Stimulated activated CD8-positive, alpha-beta memory T cell treated with anti-CD3 and anti-CD28 coated beads, Interleukin-2, amount 100 ng/mL, for 1 hour (primary cell): ENCODE measurements at regions not wholly inside any gene's neighbourhood (a gene's known extent, or its start where the extent isn't known, plus 50 kb on each side); places are given as distances from the start of the nearest gene placed in this dataset.

Experiments
- DNase-seq, 2 donors: peaks; one replicate each; pipeline ENCODE4 v3.0.0-alpha.2; 2020; ENCODE audit warnings: low read depth in 2 of 2

DNA sequence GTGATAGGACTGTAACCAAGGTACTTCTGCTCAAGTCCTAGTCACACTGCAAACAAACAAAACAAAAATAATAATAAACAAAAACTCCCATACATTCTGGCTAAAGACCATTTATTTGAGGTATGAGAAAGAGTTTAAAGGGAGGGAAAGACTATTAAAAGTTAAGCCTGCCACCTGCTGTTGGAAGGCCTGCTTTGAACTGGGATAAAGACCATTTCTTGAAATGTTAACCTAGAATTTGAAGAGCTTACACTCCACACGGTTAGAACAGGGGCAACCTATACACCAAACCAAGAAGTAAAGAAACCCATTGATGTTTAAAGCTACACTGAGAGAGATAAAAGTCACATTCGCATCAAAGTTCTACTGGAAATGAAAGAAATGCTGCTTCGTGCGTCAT is 548.7 kb upstream of the DIPK2B start:
- no peak for DNase-seq

GRCh38 chrX:45748369-45748774 is 547.7 kb upstream of the DIPK2B start:
- no peak for DNase-seq

- DNase-seq, result no peak
These were observed 547.2 kb upstream of the DIPK2B start for GRCh38 chrX:45747905-45748304.

GRCh38 chrX:45745479-45745878 is 544.8 kb upstream of the DIPK2B start:
- no peak for DNase-seq

GRCh38 chrX:45743906-45744625 is 543.4 kb upstream of the DIPK2B start:
- DNase-seq, result no peak

GRCh38 chrX:45743081-45743533 is 542.4 kb upstream of the DIPK2B start:
- DNase-seq, result no peak

DNA sequence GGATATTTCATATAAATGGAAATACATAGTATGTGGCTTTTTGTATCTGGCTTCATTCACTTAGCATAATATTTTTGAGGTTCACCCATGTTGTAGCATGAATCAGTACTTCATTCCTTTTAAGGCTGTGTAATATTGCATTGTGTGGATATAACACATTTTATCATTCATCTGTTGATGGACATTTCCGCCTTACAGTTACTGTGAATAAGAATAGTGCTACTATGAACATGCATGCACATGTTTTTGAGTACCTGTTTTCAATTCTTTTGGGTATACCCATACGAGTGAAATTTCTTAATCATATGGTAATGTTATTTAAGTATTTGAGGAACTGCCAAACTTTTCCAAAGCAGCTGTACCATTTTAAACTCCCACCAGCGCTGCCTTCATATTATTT is 539.6 kb upstream of the DIPK2B start:
- DNase-seq, result no peak

DNA sequence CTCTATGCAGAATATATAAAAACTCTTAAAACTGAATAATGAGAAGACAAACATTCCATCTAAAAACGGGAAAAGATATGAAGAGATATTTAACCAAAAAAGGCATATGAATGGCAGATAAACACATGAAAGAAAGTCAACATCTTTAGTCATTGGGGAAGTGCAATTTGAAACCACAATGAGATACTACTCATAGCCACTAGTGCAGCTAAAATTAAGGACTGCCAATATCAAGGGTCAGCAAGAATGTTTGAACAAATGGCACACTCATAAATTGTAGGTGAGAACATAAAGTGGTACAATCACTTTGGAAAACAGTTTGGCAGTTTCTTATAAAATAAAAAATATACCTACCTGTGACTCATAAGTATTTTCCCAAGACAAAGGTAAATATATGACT is 534.9 kb upstream of the DIPK2B start:
- DNase-seq, result no peak

- no peak for DNase-seq
These were observed 530.8 kb upstream of the DIPK2B start for GRCh38 chrX:45731448-45731847.

DNA sequence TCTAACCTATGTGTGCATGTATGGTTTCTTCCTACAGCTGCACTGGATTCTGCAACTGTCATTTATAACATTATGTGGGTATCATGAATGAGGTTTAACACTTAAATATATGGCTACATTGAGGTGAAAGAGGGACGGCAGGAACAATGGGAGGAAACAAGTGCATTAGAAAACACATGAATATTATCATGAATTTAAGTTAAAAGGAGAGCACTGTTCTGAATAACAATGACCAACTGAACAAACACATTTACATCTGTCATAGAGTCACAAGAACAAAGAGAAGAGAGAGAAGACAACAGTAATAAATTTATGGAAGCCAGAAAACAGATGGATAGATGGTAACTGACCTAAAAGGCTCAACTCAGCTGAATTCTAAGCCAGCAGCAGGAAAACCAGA is 527.1 kb upstream of the DIPK2B start:
- DNase-seq, result no peak

GRCh38 chrX:45722471-45722870 is 521.8 kb upstream of the DIPK2B start:
- no peak for DNase-seq

GRCh38 chrX:45719751-45720501 is 519.2 kb upstream of the DIPK2B start:
- DNase-seq, result no peak

- no peak for DNase-seq
These were observed 518.0 kb upstream of the DIPK2B start for GRCh38 chrX:45718676-45719075.

DNA sequence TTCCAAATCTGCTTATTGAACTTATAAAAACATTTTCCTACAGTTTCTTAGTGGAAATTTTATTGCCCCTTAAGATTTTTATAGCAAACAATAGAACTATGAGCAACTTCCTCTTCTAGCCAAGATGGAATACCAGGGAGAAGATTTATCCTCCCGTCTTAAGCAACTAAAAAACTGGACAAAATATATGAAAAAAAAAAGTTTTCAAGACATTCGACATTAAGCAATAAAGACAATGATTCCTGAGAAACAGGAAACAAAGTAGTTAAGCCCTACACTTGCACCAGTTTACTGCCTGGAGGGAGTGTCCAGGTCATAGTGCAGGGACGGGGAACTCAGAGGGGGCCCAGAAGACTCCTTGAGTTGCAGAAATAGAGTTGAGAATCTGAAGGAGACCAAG is 516.1 kb upstream of the DIPK2B start:
- DNase-seq, result no peak

DNA sequence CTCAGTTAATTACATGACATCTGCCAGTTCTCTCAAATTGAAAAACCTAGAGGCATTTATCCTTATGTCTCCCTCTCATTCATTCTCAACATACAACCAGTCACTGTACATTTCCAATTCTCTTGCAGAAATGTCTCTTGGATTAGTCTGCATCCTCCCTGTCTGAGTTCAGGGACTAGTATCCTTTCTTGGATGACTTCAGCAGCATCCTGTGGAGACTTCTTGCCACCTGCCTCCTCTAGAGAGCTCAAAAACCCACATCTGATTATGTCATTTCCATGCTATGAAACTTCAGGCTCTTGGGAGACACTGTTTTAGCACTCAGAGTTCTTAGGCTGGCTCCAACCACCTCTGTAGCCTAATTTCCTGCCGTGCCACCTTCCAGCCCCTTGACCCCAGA is 515.1 kb upstream of the DIPK2B start:
- DNase-seq, result no peak

GRCh38 chrX:45714866-45715265 is 514.2 kb upstream of the DIPK2B start:
- no peak for DNase-seq

- no peak for DNase-seq
These were observed 511.4 kb upstream of the DIPK2B start for GRCh38 chrX:45712067-45712466.

DNA sequence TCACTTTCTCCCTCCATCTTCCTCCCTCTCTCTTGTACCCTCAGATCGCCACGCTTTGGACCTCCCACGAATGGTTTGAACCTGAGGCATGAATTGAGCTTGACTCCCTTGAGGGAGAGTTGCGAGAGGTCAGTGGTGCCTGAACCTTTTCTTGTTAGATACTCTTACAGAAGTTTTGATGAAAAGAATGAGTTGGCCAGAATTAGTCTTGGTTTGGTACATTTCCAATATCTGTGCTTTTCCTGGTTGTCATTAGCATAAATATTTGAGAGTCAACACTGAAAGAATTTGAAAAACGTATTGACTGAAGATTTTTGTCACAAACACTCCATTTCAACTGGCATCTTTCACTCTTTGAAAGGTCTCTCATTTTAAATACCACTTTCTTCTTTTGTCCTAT is 510.6 kb upstream of the DIPK2B start:
- DNase-seq, result no peak

DNA sequence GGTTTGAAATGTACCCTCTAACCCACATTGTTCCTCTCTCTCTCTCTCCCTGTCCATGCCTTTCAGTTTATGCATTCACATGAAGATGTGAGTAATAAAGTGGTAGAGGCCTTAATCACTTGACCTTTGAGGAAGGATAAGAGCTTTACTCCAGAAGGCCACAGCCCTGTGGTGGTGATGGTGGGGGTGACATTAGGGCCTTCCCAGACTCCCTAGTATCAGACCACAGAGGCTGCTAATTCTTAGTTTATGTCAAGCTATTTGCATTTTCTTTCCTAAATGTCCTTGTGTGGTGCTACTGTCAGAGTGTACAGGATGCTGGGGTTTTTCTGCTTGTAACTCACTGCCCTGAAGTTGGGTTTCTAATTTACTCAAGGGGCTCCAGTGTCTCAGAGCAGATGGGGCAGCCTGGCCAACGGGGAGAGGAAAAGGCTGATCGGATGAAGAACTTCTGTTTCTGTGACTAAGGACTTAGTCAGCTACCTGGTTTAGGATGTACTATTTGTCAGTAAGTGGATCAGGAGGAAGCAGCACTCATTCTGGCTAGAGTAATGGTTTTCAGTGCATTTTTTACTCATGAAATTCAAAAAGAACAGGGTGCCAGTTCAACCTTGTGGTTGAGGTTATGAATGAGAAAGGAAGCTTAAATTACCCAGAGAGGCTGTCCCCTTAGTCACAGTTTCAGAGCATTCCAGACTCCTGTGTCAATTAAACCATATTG is 509.6 kb upstream of the DIPK2B start:
- no peak for DNase-seq

DNA sequence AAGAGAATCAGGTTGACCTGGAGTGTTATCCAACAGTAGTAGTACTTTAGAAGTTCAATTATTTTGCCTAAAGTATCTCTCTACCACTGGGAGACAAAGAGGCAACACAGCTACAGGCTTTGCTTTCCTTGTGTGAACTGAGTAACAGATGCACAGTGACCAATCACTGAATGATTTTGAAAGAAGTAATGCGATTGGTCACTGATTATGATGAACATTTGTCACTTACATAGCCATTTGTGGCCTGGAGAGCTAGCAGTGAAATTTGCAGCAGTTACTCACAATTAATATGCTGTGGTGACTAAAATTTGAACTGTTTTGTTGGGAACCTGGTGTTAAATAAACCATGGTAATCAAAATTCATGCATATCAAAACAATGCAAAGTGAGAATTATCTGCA is 508.7 kb upstream of the DIPK2B start:
- no peak for DNase-seq

DNA sequence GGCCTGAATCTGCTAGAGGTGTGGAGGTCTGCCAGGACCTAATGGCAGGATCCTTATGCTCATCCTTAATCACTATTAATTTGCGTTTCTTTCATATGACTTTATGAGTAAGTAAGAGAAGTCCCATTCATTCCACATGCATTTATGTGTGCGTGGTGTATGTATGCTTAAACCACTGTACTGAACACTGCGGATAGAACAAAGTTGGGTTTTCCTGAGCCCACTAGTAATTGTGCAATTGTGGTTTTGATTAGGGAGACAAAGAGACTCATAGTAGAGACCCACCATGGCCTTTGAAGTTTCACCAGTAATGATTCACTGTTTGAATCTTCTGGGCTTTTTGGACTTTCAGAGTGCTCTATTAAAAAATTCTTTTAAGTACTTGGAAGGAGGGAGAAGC is 498.5 kb upstream of the DIPK2B start:
- no peak for DNase-seq

DNA sequence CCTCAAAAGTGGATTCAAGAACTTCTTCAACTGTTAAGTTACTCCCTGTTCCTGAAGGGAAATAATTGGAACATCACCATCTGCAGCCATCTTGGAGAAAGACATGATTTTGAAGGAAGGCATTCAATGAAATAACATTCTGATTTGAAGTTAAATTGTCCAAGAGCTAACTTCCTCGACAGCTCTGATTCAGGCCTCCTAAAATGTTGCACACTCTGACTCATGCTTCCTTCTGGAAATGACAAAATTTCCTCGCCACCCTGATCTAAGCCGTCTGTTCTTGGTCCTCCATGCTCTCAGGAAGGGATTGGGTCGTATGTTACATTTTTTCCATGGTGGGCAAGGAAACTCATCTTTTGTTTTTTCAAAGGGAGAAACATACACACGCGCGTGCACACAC is 496.9 kb upstream of the DIPK2B start:
- no peak for DNase-seq

- DNase-seq, result no peak
These were observed 496.1 kb upstream of the DIPK2B start for GRCh38 chrX:45696736-45697135.
